ENCODE measurements at regions not wholly inside any gene's neighbourhood (a gene's known extent, or its start where the extent isn't known, plus 50 kb on each side); places are given as distances from the start of the nearest gene placed in this dataset.

DNA sequence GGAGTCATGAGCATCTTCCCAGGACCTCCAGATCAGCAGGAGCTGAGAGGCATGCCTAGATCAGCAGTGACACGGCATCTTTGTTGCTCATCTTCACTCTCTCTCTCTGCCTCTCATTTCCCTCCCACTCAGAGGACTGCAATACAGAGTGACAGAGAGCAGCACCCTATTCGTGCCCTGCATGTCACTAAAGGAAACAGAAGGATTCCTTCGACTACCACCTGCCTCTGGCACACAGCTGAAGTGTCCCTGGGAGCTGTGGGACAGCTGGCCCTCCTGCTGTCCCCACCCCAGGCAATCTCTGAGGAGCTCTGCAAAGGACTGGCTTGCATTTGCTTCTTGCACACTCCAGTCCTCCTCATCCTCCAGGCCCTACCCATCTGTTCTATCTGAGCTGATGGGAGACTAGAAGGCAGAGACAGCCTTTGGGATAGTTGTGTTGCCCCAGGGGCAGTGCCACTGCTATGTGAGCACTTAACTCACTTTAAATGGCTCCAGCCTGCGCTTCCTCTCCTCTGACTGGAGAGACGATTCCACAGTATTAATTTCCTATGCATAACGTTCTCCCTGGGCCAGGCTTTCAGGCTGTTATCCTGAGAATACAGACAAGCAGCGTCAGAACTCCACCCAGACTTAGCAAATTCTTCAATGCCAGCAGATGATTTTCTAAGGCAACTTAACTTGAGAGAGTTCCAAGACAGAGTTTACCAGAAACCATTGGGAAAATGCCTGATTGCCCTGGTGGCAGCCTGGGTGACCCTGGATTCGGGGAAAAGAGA, 167.6 kb upstream of the MAP1B start:
- Histone ChIP-seq H4K8ac (ENCODE audit: low read depth in 2 of 2, low read length in 2 of 2) (no peak overlapping the region), H2AK9ac (replicated peaks; ENCODE audit: low read depth, low read length, poor library complexity) (no peak overlapping the region), H3K56ac (ENCODE audit: extremely low read depth, insufficient read depth, low read length) (no peak overlapping the region), H2AK5ac (ENCODE audit: low read depth, low read length) (no peak overlapping the region), H2BK5ac (ENCODE audit: low read depth, low read length, poor library complexity, severe bottlenecking) (no peak overlapping the region), H2BK15ac (ENCODE audit: low read depth, low read length) (no peak overlapping the region), H2BK20ac (ENCODE audit: low read depth, low read length) (no peak overlapping the region), H3K36me3 (ENCODE audit: control insufficient read depth, insufficient read depth, low read length) (no peaks in the 10 kb centered on the region), H3K9me3 (ENCODE audit: control insufficient read depth, insufficient read depth, low read length) (0 out of 2 replicates have a peak, but pooled peaks cover 5% of the 10 kb centered on the region), H3K9ac (ENCODE audit: low read depth, low read length) (no peak overlapping the region), H3K4me1 (ENCODE audit: control insufficient read depth, insufficient read depth, low read length) (no peaks in the 10 kb centered on the region), H2BK120ac (ENCODE audit: low read depth, low read length) (no peak overlapping the region), H3K79me1 (ENCODE audit: low read depth in 1 of 2, low read length in 2 of 2) (no peaks in the 10 kb centered on the region), H3K27ac (ENCODE audit: insufficient read depth, low read length) (no peak overlapping the region), H4K91ac (ENCODE audit: insufficient read depth, low read depth, low read length) (no peak overlapping the region), H3K4me2 (ENCODE audit: low read depth, low read length) (no peak overlapping the region), H4K20me1 (ENCODE audit: insufficient read depth, low read length) (no peaks in the 10 kb centered on the region), H3K27me3 (ENCODE audit: control insufficient read depth, insufficient read depth, low read length) (peaks cover 32% of the 10 kb centered on the region), H4K5ac (ENCODE audit: low read depth, low read length) (no peak overlapping the region), H3K14ac (replicated peaks; ENCODE audit: low read depth, low read length) (no peak overlapping the region), H3K23ac (ENCODE audit: low read depth, low read length) (no peak overlapping the region), H3K18ac (ENCODE audit: low read depth, low read length) (no peak overlapping the region), H3K9me1 (ENCODE audit: insufficient read depth, low read length) (no peaks in the 10 kb centered on the region), H2AFZ (replicated peaks; ENCODE audit: low read length, poor library complexity) (no peak overlapping the region), H3K4ac (ENCODE audit: low read depth, low read length) (no peak overlapping the region), H3K4me3 (ENCODE audit: insufficient read depth, low read depth, low read length) (no peak overlapping the region)
- DNase-seq (no peak), ATAC-seq (ENCODE audit: low read depth) (no peak)
- POLR2A ChIA-PET (ENCODE audit: unreplicated experiment) = no interaction called here
- intact Hi-C loops (cut with micrococcal nuclease) = loop anchor here (10.0 kb wide), 2 partner anchors 65 to 365 kb away; no protein-coding TSS in a partner anchor
- CTCF ChIA-PET = no interaction called here
- in situ Hi-C loops (cut with MboI; ENCODE audit: low sequenced_read_pairs) = no loop called here
- dilution Hi-C loops (cut with HindIII; ENCODE audit: low sequenced_read_pairs, unreplicated experiment) = no loop called here
- TF ChIP-seq MAZ (IDR thresholded peaks at IDR 0.05; ENCODE audit: borderline replicate concordance, low read depth, low read length) = no peak
- TF ChIP-seq FOS (IDR thresholded peaks at IDR 0.05; ENCODE audit: low read depth, low read length) = no peak
- no peak for TF ChIP-seq MAFK (IDR thresholded peaks at IDR 0.05; ENCODE audit: low read depth, low read length)
- TF ChIP-seq, protein P1, sequence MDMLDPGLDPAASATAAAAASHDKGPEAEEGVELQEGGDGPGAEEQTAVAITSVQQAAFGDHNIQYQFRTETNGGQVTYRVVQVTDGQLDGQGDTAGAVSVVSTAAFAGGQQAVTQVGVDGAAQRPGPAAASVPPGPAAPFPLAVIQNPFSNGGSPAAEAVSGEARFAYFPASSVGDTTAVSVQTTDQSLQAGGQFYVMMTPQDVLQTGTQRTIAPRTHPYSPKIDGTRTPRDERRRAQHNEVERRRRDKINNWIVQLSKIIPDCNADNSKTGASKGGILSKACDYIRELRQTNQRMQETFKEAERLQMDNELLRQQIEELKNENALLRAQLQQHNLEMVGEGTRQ (IDR thresholded peaks at IDR 0.05; ENCODE audit: low read depth, low read length) = no peak
- no peak for TF ChIP-seq NFE2L2 (IDR thresholded peaks at IDR 0.05; ENCODE audit: low read depth, low read length)
- TF ChIP-seq CEBPB (IDR thresholded peaks at IDR 0.05; ENCODE audit: low read depth, low read length) = no peak
- TF ChIP-seq MXI1 (IDR thresholded peaks at IDR 0.05; ENCODE audit: borderline replicate concordance, low read depth, low read length) = no peak
- no peak for TF ChIP-seq SMC3 (IDR thresholded peaks at IDR 0.05; ENCODE audit: low read depth, low read length)
- WGBS, 2 experiments (ENCODE audit: extremely low coverage in 2 of 2, insufficient read length in 1 of 2) = 49% methylated on average over 3 of the region's 8 CpGs; no CpG with 5 or more reads in 1 of the 2 experiments
- BruUV-seq (replicated peaks) = no TSS peak

All from IMR-90 (cell line).